Osteoblast (primary cell): ENCODE measurements at regions not wholly inside any gene's neighbourhood (a gene's known extent, or its start where the extent isn't known, plus 50 kb on each side); places are given as distances from the start of the nearest gene placed in this dataset.

Experiments
- DNase-seq: peaks from one replicate; pipeline ENCODE4 v3.0.0; 2011; ENCODE audit warnings: low spot score, mixed read lengths; ENCODE audit not compliant: insufficient read length; ENCODE audit errors: missing footprints
- H2AFZ ChIP-seq: 2 replicates; pipeline ENCODE4 v1.6.0; 2011; ENCODE audit warnings: mild to moderate bottlenecking, low read length
- H3K27ac ChIP-seq: 2 replicates; pipeline ENCODE4 v1.5.1; 2011; ENCODE audit warnings: mild to moderate bottlenecking, low read depth, low read length, moderate library complexity
- H3K27me3 ChIP-seq: 2 replicates; pipeline ENCODE4 v1.6.0; 2012; ENCODE audit warnings: mild to moderate bottlenecking, control low read depth, inconsistent platforms, low read length, moderate library complexity; ENCODE audit not compliant: insufficient read depth
- H3K36me3 ChIP-seq: 2 replicates; pipeline ENCODE4 v1.5.1; 2011; ENCODE audit warnings: mild to moderate bottlenecking, low read length, control low read depth, moderate library complexity; ENCODE audit not compliant: insufficient read depth
- H3K4me1 ChIP-seq: 2 replicates; pipeline ENCODE4 v1.5.1; 2011; ENCODE audit warnings: mild to moderate bottlenecking, low read length, control low read depth, moderate library complexity; ENCODE audit not compliant: insufficient read depth
- H3K4me2 ChIP-seq: 2 replicates; pipeline ENCODE4 v1.6.0; 2011; ENCODE audit warnings: mild to moderate bottlenecking, low read length; ENCODE audit not compliant: insufficient read depth
- H3K4me3 ChIP-seq: fragments of 200-600 bp; sonication (generic); 3 replicates; pipeline ENCODE4 v1.5.1; 2012; ENCODE audit warnings: mild to moderate bottlenecking, low read length, inconsistent platforms; ENCODE audit not compliant: insufficient read depth
- H3K79me2 ChIP-seq: 2 replicates; pipeline ENCODE4 v1.6.0; 2012; ENCODE audit warnings: mild to moderate bottlenecking, low read length, control low read depth, inconsistent platforms; ENCODE audit not compliant: insufficient read depth
- H3K9me3 ChIP-seq: 2 replicates; pipeline ENCODE4 v1.5.1; 2011; ENCODE audit warnings: low read depth, low read length, control low read depth
- H4K20me1 ChIP-seq: 2 replicates; pipeline ENCODE4 v1.6.0; 2012; ENCODE audit warnings: mild to moderate bottlenecking, low read length, control low read depth; ENCODE audit not compliant: insufficient read depth
- CTCF ChIP-seq: IDR thresholded peaks from 2 replicates; pipeline ENCODE4 v1.5.1; 2011; ENCODE audit warnings: mild to moderate bottlenecking, low read depth, low read length, moderate library complexity; ENCODE audit errors: extremely low read depth

GRCh38 chr9:106304401-106304920, 558.5 kb upstream of the ZNF462 start:
- Histone ChIP-seq H3K4me3 (no peak overlapping the region), H2AFZ (no peak overlapping the region), H3K4me2 (no peak overlapping the region), H3K4me1 (no peaks in the 10 kb centered on the region), H4K20me1 (no peaks in the 10 kb centered on the region), H3K36me3 (no peaks in the 10 kb centered on the region), H3K27me3 (no peaks in the 10 kb centered on the region), H3K79me2 (no peaks in the 10 kb centered on the region), H3K27ac (no peak overlapping the region), H3K9me3 (no peaks in the 10 kb centered on the region)
- TF ChIP-seq CTCF: no peak
- DNase-seq: no peak

GRCh38 chr9:106305428-106306133, 557.4 kb upstream of the ZNF462 start:
- no peaks in the 10 kb centered on the region for H3K79me2 ChIP-seq
- no peak overlapping the region for H3K4me3 ChIP-seq
- H3K9me3 ChIP-seq: no peaks in the 10 kb centered on the region
- DNase-seq: no peak
- no peaks in the 10 kb centered on the region for H3K36me3 ChIP-seq
- no peaks in the 10 kb centered on the region for H3K27me3 ChIP-seq
- H3K4me2 ChIP-seq: no peak overlapping the region
- no peak for TF ChIP-seq CTCF
- no peaks in the 10 kb centered on the region for H3K4me1 ChIP-seq
- no peak overlapping the region for H3K27ac ChIP-seq
- H2AFZ ChIP-seq: no peak overlapping the region
- no peaks in the 10 kb centered on the region for H4K20me1 ChIP-seq

GRCh38 chr9:106307670-106308069, 555.3 kb upstream of the ZNF462 start:
- Histone ChIP-seq H3K27me3 (no peaks in the 10 kb centered on the region), H3K4me2 (no peak overlapping the region), H3K4me3 (no peak overlapping the region), H3K9me3 (no peaks in the 10 kb centered on the region), H3K4me1 (no peaks in the 10 kb centered on the region), H3K36me3 (no peaks in the 10 kb centered on the region), H2AFZ (no peak overlapping the region), H3K79me2 (no peaks in the 10 kb centered on the region), H3K27ac (no peak overlapping the region), H4K20me1 (no peaks in the 10 kb centered on the region)
- no peak for TF ChIP-seq CTCF
- no peak for DNase-seq

GRCh38 chr9:106309925-106310324, 553.0 kb upstream of the ZNF462 start:
- no peak overlapping the region for H3K4me3 ChIP-seq
- H3K27me3 ChIP-seq: no peaks in the 10 kb centered on the region
- H4K20me1 ChIP-seq: no peaks in the 10 kb centered on the region
- no peak overlapping the region for H3K27ac ChIP-seq
- H3K9me3 ChIP-seq: no peaks in the 10 kb centered on the region
- no peak overlapping the region for H2AFZ ChIP-seq
- H3K4me1 ChIP-seq: no peaks in the 10 kb centered on the region
- no peak overlapping the region for H3K4me2 ChIP-seq
- TF ChIP-seq CTCF: no peak
- no peaks in the 10 kb centered on the region for H3K36me3 ChIP-seq
- no peak for DNase-seq
- no peaks in the 10 kb centered on the region for H3K79me2 ChIP-seq
